H4 (cell line): ENCODE measurements at regions not wholly inside any gene's neighbourhood (a gene's known extent, or its start where the extent isn't known, plus 50 kb on each side); places are given as distances from the start of the nearest gene placed in this dataset.
"Not testable (repeated sequence)": the region's sequence is repeated elsewhere in the genome, so short reads cannot be mapped to it uniquely, and the experiment has no call there.

Experiments
- DNase-seq: peaks from one replicate; pipeline ENCODE4 v3.0.0-alpha.2; 2015; ENCODE audit warnings: low spot score

- DNase-seq: no peak
These were observed 289.1 kb upstream of the PLD5 start for GRCh38 chr1:242813490-242814091.

GRCh38 chr1:242811092-242811840, 286.8 kb upstream of the PLD5 start:
- DNase-seq: no peak

- no peak for DNase-seq
These were observed 281.8 kb upstream of the PLD5 start for GRCh38 chr1:242806324-242806723.

GRCh38 chr1:242805360-242805759, 280.9 kb upstream of the PLD5 start:
- not testable (repeated sequence) for DNase-seq

- DNase-seq: no peak
These were observed 278.5 kb upstream of the PLD5 start for GRCh38 chr1:242802973-242803372.

- no peak for DNase-seq
These were observed 276.0 kb upstream of the PLD5 start for GRCh38 chr1:242800521-242800920.

- DNase-seq: no peak
These were observed 273.4 kb upstream of the PLD5 start for GRCh38 chr1:242797856-242798255.

- no peak for DNase-seq
These were observed 264.3 kb upstream of the PLD5 start for GRCh38 chr1:242788771-242789170.

GRCh38 chr1:242787968-242788367, 263.5 kb upstream of the PLD5 start:
- no peak for DNase-seq

GRCh38 chr1:242784807-242785206, 260.3 kb upstream of the PLD5 start:
- no peak for DNase-seq

- DNase-seq: no peak
These were observed 259.6 kb upstream of the PLD5 start for GRCh38 chr1:242784084-242784483.

- no peak for DNase-seq
These were observed 249.8 kb upstream of the PLD5 start for GRCh38 chr1:242774256-242774655.

- DNase-seq: no peak
These were observed 245.9 kb upstream of the PLD5 start for GRCh38 chr1:242770366-242770765.

GRCh38 chr1:242764161-242764560, 239.7 kb upstream of the PLD5 start:
- DNase-seq: no peak

- DNase-seq: no peak
These were observed 237.1 kb upstream of the PLD5 start for GRCh38 chr1:242761556-242761955.

GRCh38 chr1:242754926-242755325, 230.4 kb upstream of the PLD5 start:
- no peak for DNase-seq

- no peak for DNase-seq
These were observed 229.6 kb upstream of the PLD5 start for GRCh38 chr1:242754125-242754524.

GRCh38 chr1:242747233-242747632, 222.7 kb upstream of the PLD5 start:
- DNase-seq: no peak

GRCh38 chr1:242745079-242745478, 220.6 kb upstream of the PLD5 start:
- no peak for DNase-seq

GRCh38 chr1:242743983-242744780, 219.7 kb upstream of the PLD5 start:
- DNase-seq: no peak

- no peak for DNase-seq
These were observed 214.5 kb upstream of the PLD5 start for GRCh38 chr1:242738702-242739645.

GRCh38 chr1:242736611-242737010, 212.1 kb upstream of the PLD5 start:
- no peak for DNase-seq
